Activated T-cell treated with anti-CD3 and anti-CD28 coated beads, Interleukin-2, amount 50 U/mL, for 4 hours (primary cell): ENCODE measurements at regions not wholly inside any gene's neighbourhood (a gene's known extent, or its start where the extent isn't known, plus 50 kb on each side); places are given as distances from the start of the nearest gene placed in this dataset.

ENCODE experiments used
- ATAC-seq, 2 donors: fragments of 200-7000 bp; cut with Tn5 transposase; one replicate each; pipeline ENCODE4 v1.10.0; 2021
- DNase-seq: peaks from one replicate; pipeline ENCODE4 v3.0.0-alpha.2; 2020
- H3K27me3 Mint-ChIP-seq: one replicate; pipeline ENCODE4 v1.8.0; 2021; ENCODE audit warnings: low read depth, mixed read lengths
- H3K36me3 Mint-ChIP-seq: one replicate; pipeline ENCODE4 v1.8.0; 2022; ENCODE audit warnings: mixed read lengths; ENCODE audit not compliant: insufficient read depth
- H3K4me1 Mint-ChIP-seq: one replicate; pipeline ENCODE4 v1.8.0; 2021; ENCODE audit warnings: low read depth, mixed read lengths
- H3K4me3 Mint-ChIP-seq: one replicate; pipeline ENCODE4 v1.8.0; 2021; ENCODE audit warnings: mild to moderate bottlenecking, moderate library complexity, mixed read lengths
- H3K9me3 Mint-ChIP-seq: one replicate; pipeline ENCODE4 v1.8.0; 2021; ENCODE audit warnings: mixed read lengths

GRCh38 chr13:33742321-33742720 is 75.6 kb upstream of the RFC3 start:
- DNase-seq (no peak), ATAC-seq (no peak)
- Mint-ChIP-seq H3K4me1 (peaks cover 20% of the 10 kb centered on the region), H3K4me3 (no peak overlapping the region), H3K27me3 (no peaks in the 10 kb centered on the region), H3K36me3 (no peaks in the 10 kb centered on the region), H3K9me3 (no peaks in the 10 kb centered on the region)

GRCh38 chr13:33743438-33744368 is 74.2 kb upstream of the RFC3 start:
- no peaks in the 10 kb centered on the region for H3K9me3 Mint-ChIP-seq
- H3K27me3 Mint-ChIP-seq: no peaks in the 10 kb centered on the region
- DNase-seq (no peak), ATAC-seq (peak; percentile 73)
- H3K4me3 Mint-ChIP-seq: no peak overlapping the region
- H3K36me3 Mint-ChIP-seq: no peaks in the 10 kb centered on the region
- H3K4me1 Mint-ChIP-seq: peaks cover 20% of the 10 kb centered on the region

- H3K4me3 Mint-ChIP-seq: no peak overlapping the region
- DNase-seq (no peak), ATAC-seq (no peak)
- H3K27me3 Mint-ChIP-seq: no peaks in the 10 kb centered on the region
- H3K36me3 Mint-ChIP-seq: no peaks in the 10 kb centered on the region
- peaks cover 20% of the 10 kb centered on the region for H3K4me1 Mint-ChIP-seq
- no peaks in the 10 kb centered on the region for H3K9me3 Mint-ChIP-seq
Measured at GRCh38 chr13:33744589-33745369, 73.2 kb upstream of the RFC3 start.

GRCh38 chr13:33745370-33746324 is 72.3 kb upstream of the RFC3 start:
- no peak overlapping the region for H3K4me3 Mint-ChIP-seq
- no peak for DNase-seq
- ATAC-seq: no peak
- H3K4me1 Mint-ChIP-seq: peaks cover 20% of the 10 kb centered on the region
- no peaks in the 10 kb centered on the region for H3K9me3 Mint-ChIP-seq
- H3K27me3 Mint-ChIP-seq: no peaks in the 10 kb centered on the region
- no peaks in the 10 kb centered on the region for H3K36me3 Mint-ChIP-seq

- Mint-ChIP-seq H3K4me1 (peaks cover 20% of the 10 kb centered on the region), H3K27me3 (peaks cover 3% of the 10 kb centered on the region), H3K4me3 (no peak overlapping the region), H3K36me3 (no peaks in the 10 kb centered on the region), H3K9me3 (no peaks in the 10 kb centered on the region)
- ATAC-seq: no peak
- DNase-seq: no peak
Measured at GRCh38 chr13:33746867-33747266, 71.1 kb upstream of the RFC3 start.

GRCh38 chr13:33751151-33751550 is 66.8 kb upstream of the RFC3 start:
- Mint-ChIP-seq H3K27me3 (peaks cover 3% of the 10 kb centered on the region), H3K4me1 (no peaks in the 10 kb centered on the region), H3K36me3 (no peaks in the 10 kb centered on the region), H3K4me3 (no peak overlapping the region), H3K9me3 (no peaks in the 10 kb centered on the region)
- DNase-seq (no peak), ATAC-seq (no peak)

GRCh38 chr13:33752094-33752493 is 65.9 kb upstream of the RFC3 start:
- ATAC-seq (no peak), DNase-seq (no peak)
- no peaks in the 10 kb centered on the region for H3K4me1 Mint-ChIP-seq
- no peaks in the 10 kb centered on the region for H3K36me3 Mint-ChIP-seq
- H3K27me3 Mint-ChIP-seq: peaks cover 3% of the 10 kb centered on the region
- no peak overlapping the region for H3K4me3 Mint-ChIP-seq
- no peaks in the 10 kb centered on the region for H3K9me3 Mint-ChIP-seq

GRCh38 chr13:33752597-33752996 is 65.4 kb upstream of the RFC3 start:
- H3K4me1 Mint-ChIP-seq: no peaks in the 10 kb centered on the region
- no peak overlapping the region for H3K4me3 Mint-ChIP-seq
- H3K36me3 Mint-ChIP-seq: no peaks in the 10 kb centered on the region
- ATAC-seq (no peak), DNase-seq (no peak)
- peaks cover 3% of the 10 kb centered on the region for H3K27me3 Mint-ChIP-seq
- H3K9me3 Mint-ChIP-seq: no peaks in the 10 kb centered on the region

- ATAC-seq: no peak
Measured at GRCh38 chr13:33756929-33757328, 61.0 kb upstream of the RFC3 start.

GRCh38 chr13:33757713-33758112 is 60.2 kb upstream of the RFC3 start:
- Mint-ChIP-seq H3K4me1 (no peaks in the 10 kb centered on the region), H3K4me3 (no peak overlapping the region), H3K9me3 (no peaks in the 10 kb centered on the region), H3K36me3 (no peaks in the 10 kb centered on the region), H3K27me3 (peaks cover 1% of the 10 kb centered on the region)
- no peak for DNase-seq
- ATAC-seq: no peak

More at GRCh38 chr13:33756929-33757328, 61.0 kb upstream of the RFC3 start:
- no peaks in the 10 kb centered on the region for H3K4me1 Mint-ChIP-seq
- H3K4me3 Mint-ChIP-seq: no peak overlapping the region
- DNase-seq: no peak
- no peaks in the 10 kb centered on the region for H3K27me3 Mint-ChIP-seq
- no peaks in the 10 kb centered on the region for H3K36me3 Mint-ChIP-seq
- no peaks in the 10 kb centered on the region for H3K9me3 Mint-ChIP-seq

- DNase-seq (no peak), ATAC-seq (no peak)
- no peaks in the 10 kb centered on the region for H3K4me1 Mint-ChIP-seq
- peaks cover 2% of the 10 kb centered on the region for H3K27me3 Mint-ChIP-seq
- H3K36me3 Mint-ChIP-seq: no peaks in the 10 kb centered on the region
- H3K9me3 Mint-ChIP-seq: no peaks in the 10 kb centered on the region
- no peak overlapping the region for H3K4me3 Mint-ChIP-seq
Measured at GRCh38 chr13:33758113-33758512, 59.8 kb upstream of the RFC3 start.

GRCh38 chr13:33761740-33762139 is 56.2 kb upstream of the RFC3 start:
- H3K4me1 Mint-ChIP-seq: no peaks in the 10 kb centered on the region
- H3K4me3 Mint-ChIP-seq: no peak overlapping the region
- H3K27me3 Mint-ChIP-seq: peaks cover 6% of the 10 kb centered on the region
- no peaks in the 10 kb centered on the region for H3K36me3 Mint-ChIP-seq
- DNase-seq (no peak), ATAC-seq (no peak)
- no peaks in the 10 kb centered on the region for H3K9me3 Mint-ChIP-seq

GRCh38 chr13:33763021-33763420 is 54.9 kb upstream of the RFC3 start:
- peaks cover 2% of the 10 kb centered on the region for H3K36me3 Mint-ChIP-seq
- H3K9me3 Mint-ChIP-seq: no peaks in the 10 kb centered on the region
- no peak for DNase-seq
- peaks cover 8% of the 10 kb centered on the region for H3K27me3 Mint-ChIP-seq
- H3K4me1 Mint-ChIP-seq: no peaks in the 10 kb centered on the region
- ATAC-seq: no peak
- no peak overlapping the region for H3K4me3 Mint-ChIP-seq

GRCh38 chr13:33764716-33765115 is 53.2 kb upstream of the RFC3 start:
- peaks cover 2% of the 10 kb centered on the region for H3K36me3 Mint-ChIP-seq
- peaks cover 9% of the 10 kb centered on the region for H3K27me3 Mint-ChIP-seq
- no peaks in the 10 kb centered on the region for H3K4me1 Mint-ChIP-seq
- DNase-seq (no peak), ATAC-seq (no peak)
- H3K4me3 Mint-ChIP-seq: no peak overlapping the region
- H3K9me3 Mint-ChIP-seq: no peaks in the 10 kb centered on the region
